WTC11 (cell line): ENCODE measurements at regions not wholly inside any gene's neighbourhood (a gene's known extent, or its start where the extent isn't known, plus 50 kb on each side); places are given as distances from the start of the nearest gene placed in this dataset.

Source experiments
- AFF4 ChIP-seq: sonication (generic); formaldehyde crosslinking; IDR thresholded peaks from 2 replicates; pipeline ENCODE4 v1.8.1; 2023; ENCODE audit warnings: mild to moderate bottlenecking, missing genetic modification reagents, borderline replicate concordance
- AR ChIP-seq: fragments of 250-450 bp; sonication (Bioruptor Pico); IDR thresholded peaks from 2 replicates; pipeline ENCODE4 v1.9.0; 2021; ENCODE audit warnings: mild to moderate bottlenecking
- ATF6 ChIP-seq: sonication (generic); formaldehyde crosslinking; IDR thresholded peaks from 2 replicates; pipeline ENCODE4 v1.8.1; 2023; ENCODE audit warnings: mild to moderate bottlenecking, missing genetic modification reagents
- CREB1 ChIP-seq: sonication (generic); formaldehyde crosslinking; IDR thresholded peaks from 2 replicates; pipeline ENCODE4 v1.8.0; 2023; ENCODE audit warnings: mild to moderate bottlenecking, missing genetic modification reagents
- CREM ChIP-seq: sonication (generic); formaldehyde crosslinking; IDR thresholded peaks from 2 replicates; pipeline ENCODE4 v1.8.1; 2022; ENCODE audit warnings: mild to moderate bottlenecking, missing genetic modification reagents, moderate library complexity
- E2F1 ChIP-seq: sonication (generic); formaldehyde crosslinking; IDR thresholded peaks from 2 replicates; pipeline ENCODE4 v1.8.0; 2022; ENCODE audit warnings: mild to moderate bottlenecking, missing genetic modification reagents
- ELF4 ChIP-seq: sonication (generic); formaldehyde crosslinking; IDR thresholded peaks from 2 replicates; pipeline ENCODE4 v1.8.1; 2022; ENCODE audit warnings: low read depth, mild to moderate bottlenecking, moderate library complexity, missing genetic modification reagents
- FOXK1 ChIP-seq: sonication (generic); formaldehyde crosslinking; IDR thresholded peaks from 2 replicates; pipeline ENCODE4 v1.8.0; 2022; ENCODE audit warnings: mild to moderate bottlenecking, moderate library complexity, missing genetic modification reagents
- FOXP1 ChIP-seq: sonication (generic); formaldehyde crosslinking; IDR thresholded peaks from 2 replicates; pipeline ENCODE4 v1.8.0; 2022; ENCODE audit warnings: missing genetic modification reagents, mild to moderate bottlenecking, moderate library complexity, borderline replicate concordance
- GABPB1 ChIP-seq: sonication (generic); formaldehyde crosslinking; IDR thresholded peaks from 2 replicates; pipeline ENCODE4 v1.8.1; 2023; ENCODE audit warnings: mild to moderate bottlenecking, missing genetic modification reagents
- NR2C2 ChIP-seq: sonication (generic); formaldehyde crosslinking; IDR thresholded peaks from 2 replicates; pipeline ENCODE4 v1.8.0; 2022; ENCODE audit warnings: mild to moderate bottlenecking, missing genetic modification reagents
- RELA ChIP-seq: sonication (generic); formaldehyde crosslinking; IDR thresholded peaks from 2 replicates; pipeline ENCODE4 v1.8.1; 2022; ENCODE audit warnings: missing genetic modification reagents, mild to moderate bottlenecking, borderline replicate concordance
- SOX15 ChIP-seq: fragments of 250-450 bp; sonication (Bioruptor Pico); IDR thresholded peaks from 2 replicates; pipeline ENCODE4 v1.9.0; 2021; ENCODE audit warnings: mild to moderate bottlenecking
- TEAD4 ChIP-seq: sonication (generic); formaldehyde crosslinking; IDR thresholded peaks from 2 replicates; pipeline ENCODE4 v1.8.0; 2022; ENCODE audit warnings: mild to moderate bottlenecking, missing genetic modification reagents
- TF ChIP-seq, protein P1 (sequence below): sonication (generic); formaldehyde crosslinking; IDR thresholded peaks from 2 replicates; pipeline ENCODE4 v1.8.0; 2022; ENCODE audit warnings: mild to moderate bottlenecking, missing genetic modification reagents
- TF ChIP-seq, protein P2 (sequence below): fragments of 250-450 bp; sonication (Bioruptor Pico); IDR thresholded peaks from 2 replicates; pipeline ENCODE4 v1.9.0; 2021; ENCODE audit warnings: mild to moderate bottlenecking, borderline replicate concordance
- TF ChIP-seq, protein P3 (sequence below): sonication (generic); formaldehyde crosslinking; IDR thresholded peaks from 2 replicates; pipeline ENCODE4 v1.8.1; 2023; ENCODE audit warnings: mild to moderate bottlenecking, moderate library complexity, missing genetic modification reagents
- TF ChIP-seq, protein P4 (sequence below): sonication (generic); formaldehyde crosslinking; IDR thresholded peaks from 2 replicates; pipeline ENCODE4 v1.8.1; 2022; ENCODE audit warnings: mild to moderate bottlenecking, missing genetic modification reagents, moderate library complexity, borderline replicate concordance

DNA sequence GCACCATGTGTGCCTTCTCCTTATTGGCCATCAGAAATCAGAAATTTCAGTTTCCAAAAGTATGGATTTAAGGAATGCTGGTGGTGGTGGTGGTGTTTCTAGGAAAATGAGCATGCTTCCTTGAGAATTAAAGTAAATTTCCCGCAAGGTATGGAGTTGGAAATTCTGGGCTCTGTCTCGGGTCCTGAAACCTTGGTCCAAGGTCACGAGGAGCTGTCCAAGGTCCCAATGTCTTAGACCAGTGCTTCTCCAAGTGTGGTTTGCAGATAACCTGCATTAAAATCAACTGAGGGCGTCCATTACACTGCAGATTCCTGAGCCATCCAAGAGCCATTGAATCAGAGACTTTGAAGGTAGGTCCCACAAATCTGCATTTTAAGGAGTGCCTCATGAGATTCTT, 210.9 kb upstream of the PKDCC start (continued):
- TF ChIP-seq, protein P1, sequence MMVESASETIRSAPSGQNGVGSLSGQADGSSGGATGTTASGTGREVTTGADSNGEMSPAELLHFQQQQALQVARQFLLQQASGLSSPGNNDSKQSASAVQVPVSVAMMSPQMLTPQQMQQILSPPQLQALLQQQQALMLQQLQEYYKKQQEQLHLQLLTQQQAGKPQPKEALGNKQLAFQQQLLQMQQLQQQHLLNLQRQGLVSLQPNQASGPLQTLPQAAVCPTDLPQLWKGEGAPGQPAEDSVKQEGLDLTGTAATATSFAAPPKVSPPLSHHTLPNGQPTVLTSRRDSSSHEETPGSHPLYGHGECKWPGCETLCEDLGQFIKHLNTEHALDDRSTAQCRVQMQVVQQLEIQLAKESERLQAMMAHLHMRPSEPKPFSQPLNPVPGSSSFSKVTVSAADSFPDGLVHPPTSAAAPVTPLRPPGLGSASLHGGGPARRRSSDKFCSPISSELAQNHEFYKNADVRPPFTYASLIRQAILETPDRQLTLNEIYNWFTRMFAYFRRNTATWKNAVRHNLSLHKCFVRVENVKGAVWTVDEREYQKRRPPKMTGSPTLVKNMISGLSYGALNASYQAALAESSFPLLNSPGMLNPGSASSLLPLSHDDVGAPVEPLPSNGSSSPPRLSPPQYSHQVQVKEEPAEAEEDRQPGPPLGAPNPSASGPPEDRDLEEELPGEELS = peak; percentile 98
- TF ChIP-seq ATF6 (CRISPR knock-in tag) (peak; percentile 87), CREB1 (CRISPR knock-in tag) (peak; percentile 95), CREM (peak; percentile 91), FOXP1 (CRISPR knock-in tag) (peak; percentile 78; the same call in 1 of the 2 replicates), E2F1 (peak; percentile 96), SOX15 (CRISPR knock-in tag) (no peak), AFF4 (0 out of 2 replicates have a peak, but pooled peaks have one; percentile 95), TEAD4 (CRISPR knock-in tag) (peak; percentile 96), ELF4 (CRISPR knock-in tag) (peak; percentile 89; the same call in 1 of the 2 replicates), RELA (0 out of 2 replicates have a peak, but pooled peaks have one; percentile 51), AR (CRISPR knock-in tag) (no peak), FOXK1 (peak; percentile 88; the same call in 1 of the 2 replicates), NR2C2 (CRISPR knock-in tag) (peak; percentile 72; the same call in 1 of the 2 replicates), GABPB1 (no peak)
- TF ChIP-seq, protein P2, sequence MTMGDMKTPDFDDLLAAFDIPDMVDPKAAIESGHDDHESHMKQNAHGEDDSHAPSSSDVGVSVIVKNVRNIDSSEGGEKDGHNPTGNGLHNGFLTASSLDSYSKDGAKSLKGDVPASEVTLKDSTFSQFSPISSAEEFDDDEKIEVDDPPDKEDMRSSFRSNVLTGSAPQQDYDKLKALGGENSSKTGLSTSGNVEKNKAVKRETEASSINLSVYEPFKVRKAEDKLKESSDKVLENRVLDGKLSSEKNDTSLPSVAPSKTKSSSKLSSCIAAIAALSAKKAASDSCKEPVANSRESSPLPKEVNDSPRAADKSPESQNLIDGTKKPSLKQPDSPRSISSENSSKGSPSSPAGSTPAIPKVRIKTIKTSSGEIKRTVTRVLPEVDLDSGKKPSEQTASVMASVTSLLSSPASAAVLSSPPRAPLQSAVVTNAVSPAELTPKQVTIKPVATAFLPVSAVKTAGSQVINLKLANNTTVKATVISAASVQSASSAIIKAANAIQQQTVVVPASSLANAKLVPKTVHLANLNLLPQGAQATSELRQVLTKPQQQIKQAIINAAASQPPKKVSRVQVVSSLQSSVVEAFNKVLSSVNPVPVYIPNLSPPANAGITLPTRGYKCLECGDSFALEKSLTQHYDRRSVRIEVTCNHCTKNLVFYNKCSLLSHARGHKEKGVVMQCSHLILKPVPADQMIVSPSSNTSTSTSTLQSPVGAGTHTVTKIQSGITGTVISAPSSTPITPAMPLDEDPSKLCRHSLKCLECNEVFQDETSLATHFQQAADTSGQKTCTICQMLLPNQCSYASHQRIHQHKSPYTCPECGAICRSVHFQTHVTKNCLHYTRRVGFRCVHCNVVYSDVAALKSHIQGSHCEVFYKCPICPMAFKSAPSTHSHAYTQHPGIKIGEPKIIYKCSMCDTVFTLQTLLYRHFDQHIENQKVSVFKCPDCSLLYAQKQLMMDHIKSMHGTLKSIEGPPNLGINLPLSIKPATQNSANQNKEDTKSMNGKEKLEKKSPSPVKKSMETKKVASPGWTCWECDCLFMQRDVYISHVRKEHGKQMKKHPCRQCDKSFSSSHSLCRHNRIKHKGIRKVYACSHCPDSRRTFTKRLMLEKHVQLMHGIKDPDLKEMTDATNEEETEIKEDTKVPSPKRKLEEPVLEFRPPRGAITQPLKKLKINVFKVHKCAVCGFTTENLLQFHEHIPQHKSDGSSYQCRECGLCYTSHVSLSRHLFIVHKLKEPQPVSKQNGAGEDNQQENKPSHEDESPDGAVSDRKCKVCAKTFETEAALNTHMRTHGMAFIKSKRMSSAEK = no peak
- TF ChIP-seq, protein P3, sequence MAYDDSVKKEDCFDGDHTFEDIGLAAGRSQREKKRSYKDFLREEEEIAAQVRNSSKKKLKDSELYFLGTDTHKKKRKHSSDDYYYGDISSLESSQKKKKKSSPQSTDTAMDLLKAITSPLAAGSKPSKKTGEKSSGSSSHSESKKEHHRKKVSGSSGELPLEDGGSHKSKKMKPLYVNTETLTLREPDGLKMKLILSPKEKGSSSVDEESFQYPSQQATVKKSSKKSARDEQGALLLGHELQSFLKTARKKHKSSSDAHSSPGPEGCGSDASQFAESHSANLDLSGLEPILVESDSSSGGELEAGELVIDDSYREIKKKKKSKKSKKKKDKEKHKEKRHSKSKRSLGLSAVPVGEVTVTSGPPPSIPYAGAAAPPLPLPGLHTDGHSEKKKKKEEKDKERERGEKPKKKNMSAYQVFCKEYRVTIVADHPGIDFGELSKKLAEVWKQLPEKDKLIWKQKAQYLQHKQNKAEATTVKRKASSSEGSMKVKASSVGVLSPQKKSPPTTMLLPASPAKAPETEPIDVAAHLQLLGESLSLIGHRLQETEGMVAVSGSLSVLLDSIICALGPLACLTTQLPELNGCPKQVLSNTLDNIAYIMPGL (CRISPR knock-in tag) = no peak
- TF ChIP-seq, protein P4, sequence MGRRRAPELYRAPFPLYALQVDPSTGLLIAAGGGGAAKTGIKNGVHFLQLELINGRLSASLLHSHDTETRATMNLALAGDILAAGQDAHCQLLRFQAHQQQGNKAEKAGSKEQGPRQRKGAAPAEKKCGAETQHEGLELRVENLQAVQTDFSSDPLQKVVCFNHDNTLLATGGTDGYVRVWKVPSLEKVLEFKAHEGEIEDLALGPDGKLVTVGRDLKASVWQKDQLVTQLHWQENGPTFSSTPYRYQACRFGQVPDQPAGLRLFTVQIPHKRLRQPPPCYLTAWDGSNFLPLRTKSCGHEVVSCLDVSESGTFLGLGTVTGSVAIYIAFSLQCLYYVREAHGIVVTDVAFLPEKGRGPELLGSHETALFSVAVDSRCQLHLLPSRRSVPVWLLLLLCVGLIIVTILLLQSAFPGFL = peak; percentile 90; the same call in 1 of the 2 replicates
